ENCODE measurements at regions not wholly inside any gene's neighbourhood (a gene's known extent, or its start where the extent isn't known, plus 50 kb on each side); places are given as distances from the start of the nearest gene placed in this dataset.
"Not testable (repeated sequence)": the region's sequence is repeated elsewhere in the genome, so short reads cannot be mapped to it uniquely, and the experiment has no call there.

DNA sequence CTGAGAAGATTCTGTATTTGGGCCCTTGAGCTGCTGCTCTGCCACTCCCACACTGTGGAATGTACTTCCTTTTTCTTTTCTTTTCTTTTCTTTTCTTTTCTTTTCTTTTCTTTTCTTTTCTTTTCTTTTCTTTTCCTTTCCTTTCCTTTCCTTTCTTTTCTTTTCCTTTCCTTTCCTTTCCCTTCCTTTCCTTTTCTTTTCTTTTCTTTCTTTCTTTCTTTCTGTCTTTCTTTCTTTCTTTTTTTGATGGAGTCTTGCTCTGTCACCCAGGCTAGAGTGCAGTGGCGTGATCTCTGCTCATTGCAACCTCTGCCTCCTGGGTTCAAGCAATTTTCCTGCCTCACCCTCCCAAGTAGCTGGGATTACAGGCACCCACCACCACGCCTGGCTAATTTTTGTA is 89.8 kb downstream of the DNAAF6 start:
- DNase-seq (ENCODE audit: low spot score) = not testable (repeated sequence)

DNA sequence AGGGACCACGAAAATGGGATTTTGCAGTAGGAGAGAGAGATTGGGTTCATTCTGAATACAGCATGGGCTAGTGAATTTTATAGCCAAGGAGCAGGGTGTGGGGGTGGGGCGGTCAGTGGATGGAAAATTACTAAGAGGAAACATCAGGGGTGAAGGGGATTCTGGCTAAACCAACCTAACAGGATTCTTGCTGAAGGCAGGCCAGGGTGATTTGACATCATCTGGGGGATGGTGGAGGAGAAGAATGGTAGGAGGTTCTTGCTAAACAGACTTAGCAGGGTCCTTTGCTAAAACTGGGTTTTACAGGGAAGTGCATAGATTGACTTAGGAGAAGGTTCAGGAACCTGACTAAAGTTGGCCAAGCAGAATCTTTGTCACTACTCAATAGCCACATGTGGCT is 91.9 kb downstream of the DNAAF6 start:
- DNase-seq (ENCODE audit: low spot score) = no peak

GRCh38 chrX:107301253-107301652 is 94.8 kb downstream of the DNAAF6 start:
- DNase-seq (ENCODE audit: low spot score) = no peak

DNA sequence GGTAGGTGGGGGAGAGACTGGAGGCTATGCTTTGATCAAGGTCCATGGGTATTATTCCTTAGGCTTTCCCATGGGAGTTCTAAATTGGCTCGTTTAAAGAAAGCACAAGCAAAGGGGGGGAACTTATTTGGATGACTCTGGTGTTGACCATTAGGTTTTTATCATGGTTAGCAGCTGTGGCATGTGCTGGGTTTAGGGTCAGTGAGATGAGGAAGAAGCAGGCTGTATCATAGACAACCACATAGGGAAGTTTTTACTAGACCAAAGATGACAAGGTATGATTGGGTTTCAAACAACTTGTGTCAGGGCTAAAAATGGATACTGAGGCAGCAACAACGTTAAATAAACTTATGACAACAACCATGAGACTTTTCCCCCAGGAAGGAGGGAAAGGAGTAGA is 97.7 kb downstream of the DNAAF6 start:
- no peak for DNase-seq (ENCODE audit: low spot score)

DNA sequence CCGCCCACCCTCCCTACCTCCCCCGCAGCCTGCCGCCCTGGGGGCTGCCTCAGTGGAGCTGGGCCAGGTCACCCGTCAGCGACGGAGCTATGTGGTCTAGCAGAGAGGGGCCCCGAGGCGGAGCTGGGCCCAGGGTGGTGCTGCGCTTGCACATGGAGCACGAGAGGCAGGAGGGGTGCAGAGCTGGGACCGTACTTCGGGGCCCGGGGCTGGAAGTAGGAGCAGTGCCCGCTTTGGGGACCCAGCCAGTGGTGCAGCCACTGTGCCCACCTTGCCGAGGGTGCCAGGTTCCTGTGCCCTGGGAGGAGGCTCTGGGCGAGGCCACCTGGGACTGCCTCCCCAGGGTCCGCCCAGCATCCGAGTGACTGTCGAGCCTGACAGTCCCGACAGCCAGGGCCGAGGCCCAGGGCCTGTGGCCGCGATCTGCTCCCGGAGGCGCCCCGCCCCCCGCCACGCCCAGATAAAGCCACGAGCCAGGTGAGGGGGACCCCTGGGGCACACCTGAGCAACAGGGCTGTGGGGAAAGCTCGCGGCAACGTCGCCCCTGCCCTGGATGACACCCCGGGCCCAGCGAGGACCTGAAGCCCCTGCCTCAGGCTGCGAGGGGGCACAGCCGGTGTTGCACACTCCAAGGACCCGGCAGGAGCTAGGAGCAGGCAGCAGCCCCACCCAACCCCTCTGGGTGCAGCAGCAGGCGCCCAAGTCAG is 117.5 kb downstream of the DNAAF6 start:
- DNase-seq (ENCODE audit: low spot score) = no peak

DNA sequence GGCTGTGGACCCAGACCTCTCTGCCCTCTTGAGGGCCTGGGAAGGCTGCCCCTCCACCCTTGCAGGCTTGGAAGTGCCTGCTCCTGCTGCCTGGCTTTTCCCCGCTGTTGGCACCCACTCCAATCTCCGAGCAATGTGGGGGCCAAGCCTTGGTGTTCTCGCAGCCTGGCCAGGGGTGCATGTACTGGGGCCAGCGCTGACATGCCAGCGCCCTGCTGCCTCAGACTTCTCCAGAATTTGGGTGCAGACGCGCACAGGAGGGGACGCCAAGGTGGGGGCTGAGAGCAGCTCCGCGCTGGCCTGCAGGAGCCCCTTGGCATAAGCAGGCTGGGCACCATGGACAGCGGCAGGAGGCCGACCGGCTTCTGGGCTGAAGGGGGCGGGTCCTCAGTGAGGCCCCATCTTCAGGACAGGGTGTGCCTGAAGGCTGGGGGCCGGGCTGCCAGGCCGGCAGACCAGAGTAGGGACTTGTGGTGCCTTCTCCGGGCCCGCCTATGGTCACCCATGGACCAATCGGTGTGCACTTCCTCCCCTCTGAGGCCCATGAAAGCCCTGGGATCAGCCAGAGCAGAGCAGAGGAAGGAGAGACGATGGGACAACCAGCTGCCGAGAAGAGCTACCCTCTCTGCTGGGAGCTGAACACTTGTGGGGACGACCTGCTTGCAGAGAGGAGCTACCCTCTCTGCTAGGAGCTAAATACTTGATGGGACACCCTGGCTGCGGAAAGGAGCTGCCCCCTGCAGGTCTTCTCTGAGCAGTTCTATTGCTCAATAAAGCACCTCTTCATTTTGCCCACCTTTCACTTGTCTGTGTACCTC is 118.3 kb downstream of the DNAAF6 start:
- DNase-seq (ENCODE audit: low spot score) = peak; percentile 1

- no peak for DNase-seq (ENCODE audit: low spot score)
Observed at GRCh38 chrX:107325467-107325866, 119.1 kb downstream of the DNAAF6 start.

DNA sequence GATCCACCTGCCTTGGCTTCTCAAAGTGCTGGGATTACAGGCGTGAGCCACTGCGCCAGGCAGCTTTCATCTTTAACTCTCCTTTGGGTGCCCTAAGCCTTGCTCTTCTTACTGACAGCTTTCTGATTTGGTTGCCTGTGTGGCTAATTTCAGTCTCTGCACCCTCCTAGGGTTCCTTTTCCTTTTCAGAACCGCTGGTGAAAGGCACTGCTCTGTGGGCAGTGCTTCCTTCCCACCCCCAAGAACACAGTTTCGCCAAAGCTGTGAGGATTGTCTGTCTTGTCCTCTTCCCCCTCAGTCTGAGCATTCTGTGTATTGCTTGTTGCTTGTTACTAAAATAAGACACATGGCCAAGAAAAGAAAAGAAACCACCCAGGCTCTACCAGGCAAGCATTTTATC is 101.4 kb upstream of the FRMPD3 start:
- DNase-seq (ENCODE audit: low spot score) = no peak

GRCh38 chrX:107348990-107349389 is 100.5 kb upstream of the FRMPD3 start:
- DNase-seq (ENCODE audit: low spot score) = no peak

- no peak for DNase-seq (ENCODE audit: low spot score)
Observed at GRCh38 chrX:107355533-107355932, 93.9 kb upstream of the FRMPD3 start.

GRCh38 chrX:107360788-107361360 is 88.6 kb upstream of the FRMPD3 start:
- no peak for DNase-seq (ENCODE audit: low spot score)

- DNase-seq (ENCODE audit: low spot score) = not testable (repeated sequence)
Observed at GRCh38 chrX:107370185-107370584, 79.3 kb upstream of the FRMPD3 start.

DNA sequence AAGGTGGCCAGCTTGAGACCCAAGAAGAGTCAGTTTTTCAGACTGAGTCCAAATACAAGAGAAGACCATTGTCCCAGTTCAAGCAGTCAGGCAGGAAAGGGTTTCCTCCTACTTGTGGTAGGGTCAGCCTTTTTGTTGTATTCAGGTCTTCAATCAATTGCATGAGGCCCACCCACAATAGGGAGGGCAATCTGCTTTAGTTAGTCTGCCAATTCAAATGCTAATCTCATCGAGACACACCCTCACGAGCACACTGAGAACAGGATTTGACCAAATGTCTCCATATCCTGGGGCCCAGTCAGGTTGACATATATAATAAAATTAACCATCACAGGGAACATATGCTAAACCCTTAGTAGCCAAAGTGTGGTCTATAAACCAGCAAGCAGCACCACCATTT is 75.3 kb upstream of the FRMPD3 start:
- DNase-seq (ENCODE audit: low spot score) = no peak

- no peak for DNase-seq (ENCODE audit: low spot score)
Observed at GRCh38 chrX:107374831-107375230, 74.6 kb upstream of the FRMPD3 start.

DNA sequence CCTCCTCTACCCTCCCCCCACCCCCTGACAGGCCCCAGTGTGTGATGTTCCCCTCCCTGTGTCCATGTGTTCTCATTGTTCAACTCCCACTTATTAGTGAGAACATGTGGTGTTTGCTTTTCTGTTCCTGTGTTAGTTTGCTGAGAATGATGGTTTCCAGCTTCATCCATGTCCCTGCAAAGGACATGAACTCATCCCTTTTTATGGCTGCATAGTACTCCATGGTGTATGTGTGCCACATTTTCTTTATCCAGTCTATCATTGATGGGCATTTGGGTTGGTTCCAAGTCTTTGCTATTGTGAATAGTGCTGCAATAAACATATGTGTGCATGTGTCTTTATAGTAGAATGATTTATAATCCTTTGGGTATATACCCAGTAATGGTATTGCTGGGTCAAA is 73.3 kb upstream of the FRMPD3 start:
- not testable (repeated sequence) for DNase-seq (ENCODE audit: low spot score)

- DNase-seq (ENCODE audit: low spot score) = no peak
Observed at GRCh38 chrX:107384397-107385105, 64.9 kb upstream of the FRMPD3 start.

DNA sequence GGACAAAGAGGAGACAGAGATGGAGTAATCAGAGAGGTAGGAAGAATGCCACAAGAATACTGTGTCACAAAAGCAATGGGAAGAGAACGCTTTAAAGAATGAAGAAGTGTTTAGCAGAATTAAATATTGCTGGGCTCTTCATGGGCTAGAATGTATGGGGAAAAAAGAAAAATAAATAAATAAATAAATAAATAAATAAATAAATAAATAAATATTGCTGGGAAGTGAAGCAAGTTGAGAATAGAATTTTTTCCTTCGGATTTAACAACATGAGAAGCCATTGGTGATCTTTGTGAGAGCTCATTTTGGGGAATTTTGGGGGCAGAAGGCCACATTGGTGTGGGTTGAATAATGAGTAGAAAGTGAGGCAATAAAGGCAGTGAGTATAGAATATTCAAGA is 59.7 kb upstream of the FRMPD3 start:
- no peak for DNase-seq (ENCODE audit: low spot score)

- not testable (repeated sequence) for DNase-seq (ENCODE audit: low spot score)
Observed at GRCh38 chrX:107393656-107394055, 55.8 kb upstream of the FRMPD3 start.

GRCh38 chrX:107396235-107396634 is 53.2 kb upstream of the FRMPD3 start:
- no peak for DNase-seq (ENCODE audit: low spot score)

DNA sequence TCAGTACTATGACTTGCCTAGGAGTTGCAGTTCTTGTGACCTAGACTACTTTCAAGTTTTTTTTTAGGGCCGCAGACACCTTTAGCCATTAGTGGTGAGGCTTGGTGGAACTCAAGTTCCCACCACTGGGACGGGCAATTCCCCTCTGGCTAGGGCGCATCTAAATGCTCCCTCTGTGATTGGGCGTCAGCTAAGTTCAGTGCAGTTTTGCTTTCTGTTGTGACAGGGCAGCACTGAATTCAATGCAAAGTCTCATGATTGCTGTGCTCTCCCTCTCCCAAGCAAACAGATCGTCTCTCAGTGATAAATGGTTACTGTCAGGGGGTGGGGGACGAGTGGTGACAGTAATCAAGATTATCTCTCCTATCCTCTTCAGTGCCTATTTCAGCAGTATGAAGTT is 52.7 kb upstream of the FRMPD3 start:
- DNase-seq (ENCODE audit: low spot score) = no peak

- DNase-seq (ENCODE audit: low spot score) = no peak
Observed at GRCh38 chrX:107398115-107398514, 51.3 kb upstream of the FRMPD3 start.
